Panc1 (cell line): ENCODE measurements at regions not wholly inside any gene's neighbourhood (a gene's known extent, or its start where the extent isn't known, plus 50 kb on each side); places are given as distances from the start of the nearest gene placed in this dataset.

Experiments
- ATAC-seq: fragments of 200-7000 bp; cut with Tn5 transposase; 2 replicates; pipeline ENCODE4 v1.9.1; 2020; ENCODE audit warnings: mild to moderate bottlenecking, moderate library complexity
- BruUV-seq: library from RNA; stranded (reverse); fragments of 400-500 nt; replicated peaks from 2 replicates; lab custom pipeline; 2021; lab: Mats Ljungman, UMichigan
- CTCF ChIA-PET: fragments of 300-600 bp; sonication (Branson Sonifier 250); formaldehyde crosslinking; loops from one replicate; lab custom pipeline; 2022; ENCODE audit warnings: antibody characterized with exemption; lab: Charles Lee
- POLR2A ChIA-PET: fragments of 300-600 bp; sonication (Branson Sonifier 250); formaldehyde crosslinking; loops from one replicate; lab custom pipeline; 2022; ENCODE audit warnings: antibody characterized with exemption; lab: Charles Lee
- DNase-seq: peaks from one replicate; pipeline ENCODE4 v3.0.0-alpha.2; 2010; ENCODE audit warnings: low read depth, low spot score
- H3K27ac ChIP-seq: 2 replicates; pipeline ENCODE4 v1.5.1; 2011; ENCODE audit warnings: mild to moderate bottlenecking, low read length, inconsistent platforms
- H3K27me3 ChIP-seq: fragments of 200-500 bp; sonication (Bioruptor generic); 2 replicates; pipeline ENCODE4 v1.6.0; 2014; ENCODE audit warnings: low read length, inconsistent platforms; ENCODE audit not compliant: control insufficient read depth, insufficient read depth
- H3K36me3 ChIP-seq: fragments of 200-500 bp; sonication (Bioruptor generic); 2 replicates; pipeline ENCODE4 v1.5.1; 2014; ENCODE audit warnings: inconsistent platforms, mild to moderate bottlenecking, low read length, moderate library complexity; ENCODE audit not compliant: control insufficient read depth, insufficient read depth
- H3K4me1 ChIP-seq: 2 replicates; pipeline ENCODE4 v1.5.1; 2011; ENCODE audit warnings: inconsistent platforms, mild to moderate bottlenecking, low read length, moderate library complexity; ENCODE audit not compliant: control insufficient read depth, insufficient read depth
- H3K4me3 ChIP-seq, 2 experiments: 2 replicates each; pipeline ENCODE4 v1.5.1; 2011 to 2012; ENCODE audit warnings: low read depth in 2 of 2, low read length in 2 of 2, mild to moderate bottlenecking in 2 of 2, inconsistent platforms in 1 of 2, moderate library complexity in 1 of 2
- H3K9me3 ChIP-seq: fragments of 200-500 bp; sonication (Bioruptor generic); 2 replicates; pipeline ENCODE4 v1.5.1; 2014; ENCODE audit warnings: low read depth, mild to moderate bottlenecking, inconsistent platforms, low read length, moderate library complexity; ENCODE audit not compliant: control insufficient read depth, insufficient read depth
- CTCF ChIP-seq: fragments of 450-650 bp; IDR thresholded peaks from 2 replicates; pipeline ENCODE4 v1.5.1; 2017; ENCODE audit warnings: mild to moderate bottlenecking
- POLR2AphosphoS5 ChIP-seq: IDR thresholded peaks from 2 replicates; pipeline ENCODE4 v1.6.1; 2012; ENCODE audit warnings: mild to moderate bottlenecking, low read depth, low read length, moderate library complexity
- REST ChIP-seq, 2 experiments: IDR thresholded peaks; 2 replicates each; pipeline ENCODE4 v1.6.1; 2011 to 2012; ENCODE audit warnings: low read depth in 2 of 2, control low read depth in 1 of 2, low read length in 1 of 2, mild to moderate bottlenecking in 1 of 2, moderate library complexity in 1 of 2; ENCODE audit not compliant: insufficient read depth in 1 of 2
- SIN3A ChIP-seq: IDR thresholded peaks from 2 replicates; pipeline ENCODE4 v1.6.1; 2012; ENCODE audit warnings: low read depth, mild to moderate bottlenecking, low read length, moderate library complexity, borderline replicate concordance; ENCODE audit not compliant: insufficient read depth
- TCF7L2 ChIP-seq: IDR thresholded peaks from 2 replicates; pipeline ENCODE4 v1.6.1; 2011; ENCODE audit warnings: mild to moderate bottlenecking, low read depth, low read length, inconsistent platforms
- in situ Hi-C: cut with HindIII; loops from 2 replicates; pipeline ENCODE4 v1.10.0; 2016; ENCODE audit warnings: low sequenced_read_pairs, low pct_unique_long_range_greater_than_20kb
- intact Hi-C: fragments of 100-400 bp; cut with micrococcal nuclease; formaldehyde crosslinking; loops from one replicate; pipeline ENCODE4 v1.10.0; 2022; ENCODE audit not compliant: unreplicated experiment

GRCh38 chr9:78436873-78437272 lies 139.9 kb downstream of the PSAT1 start:
- no peak overlapping the region for H3K4me3 ChIP-seq
- ChIA-PET POLR2A (no interaction called here), CTCF (no interaction called here)
- H3K36me3 ChIP-seq: no peaks in the 10 kb centered on the region
- BruUV-seq: no TSS peak
- DNase-seq (no peak), ATAC-seq (no peak)
- no peak overlapping the region for H3K27ac ChIP-seq
- TF ChIP-seq SIN3A (no peak), REST (IDR thresholded peaks at IDR 0.05; ENCODE audit: insufficient read depth in 1 of 2, low read depth in 2 of 2, low read length in 1 of 2) (no peak), TCF7L2 (no peak), POLR2AphosphoS5 (no peak), CTCF (no peak)
- no peaks in the 10 kb centered on the region for H3K27me3 ChIP-seq
- in situ Hi-C loops: no loop called here
- no peaks in the 10 kb centered on the region for H3K4me1 ChIP-seq
- intact Hi-C loops: loop anchor here (10.0 kb wide), 2 partner anchors 158 to 688 kb away; no protein-coding TSS in a partner anchor
- no peaks in the 10 kb centered on the region for H3K9me3 ChIP-seq

GRCh38 chr9:78437296-78437695 lies 140.4 kb downstream of the PSAT1 start:
- Histone ChIP-seq H3K27me3 (no peaks in the 10 kb centered on the region), H3K4me1 (no peaks in the 10 kb centered on the region), H3K9me3 (no peaks in the 10 kb centered on the region), H3K27ac (no peak overlapping the region), H3K36me3 (no peaks in the 10 kb centered on the region), H3K4me3 (no peak overlapping the region)
- in situ Hi-C loops (no loop called here), intact Hi-C loops (loop anchor here (10.0 kb wide), 2 partner anchors 158 to 688 kb away; no protein-coding TSS in a partner anchor)
- BruUV-seq: no TSS peak
- ChIA-PET POLR2A (no interaction called here), CTCF (no interaction called here)
- no peak for TF ChIP-seq REST (IDR thresholded peaks at IDR 0.05; ENCODE audit: insufficient read depth in 1 of 2, low read depth in 2 of 2, low read length in 1 of 2)
- no peak for TF ChIP-seq TCF7L2
- no peak for TF ChIP-seq SIN3A
- TF ChIP-seq CTCF: no peak
- TF ChIP-seq POLR2AphosphoS5: no peak
- DNase-seq (no peak), ATAC-seq (no peak)
